ENCODE measurements at regions not wholly inside any gene's neighbourhood (a gene's known extent, or its start where the extent isn't known, plus 50 kb on each side); places are given as distances from the start of the nearest gene placed in this dataset.

GRCh38 chrX:68927178-68927577, 98.4 kb downstream of the EFNB1 start:
- no peak overlapping the region for H3K4me3 ChIP-seq (replicated peaks in 1 of 4; ENCODE audit: control extremely low read depth in 1 of 4, insufficient read depth in 1 of 4, low read depth in 3 of 4, low read length in 4 of 4)
- no peak for DNase-seq (ENCODE audit: low read depth in 2 of 2)
- no peak overlapping the region for H3K9ac ChIP-seq (ENCODE audit: insufficient read depth, low read length)
- no peaks in the 10 kb centered on the region for H3K9me3 ChIP-seq (ENCODE audit: control insufficient read depth, insufficient read depth, low read depth, low read length)
- H3K36me3 ChIP-seq (ENCODE audit: control insufficient read depth, insufficient read depth, low read length) = no peaks in the 10 kb centered on the region
- no peaks in the 10 kb centered on the region for H3K27me3 ChIP-seq (ENCODE audit: control insufficient read depth, insufficient read depth, low read length)
- H3K4me1 ChIP-seq (ENCODE audit: control insufficient read depth, extremely low read depth, insufficient read depth, low read length) = no peaks in the 10 kb centered on the region
- no peaks in the 10 kb centered on the region for H3K79me2 ChIP-seq (ENCODE audit: control insufficient read depth, insufficient read depth, low read length)
- no peaks in the 10 kb centered on the region for H4K20me1 ChIP-seq (ENCODE audit: control insufficient read depth, extremely low read depth, insufficient read depth, low read length)
- TF ChIP-seq, protein P1, sequence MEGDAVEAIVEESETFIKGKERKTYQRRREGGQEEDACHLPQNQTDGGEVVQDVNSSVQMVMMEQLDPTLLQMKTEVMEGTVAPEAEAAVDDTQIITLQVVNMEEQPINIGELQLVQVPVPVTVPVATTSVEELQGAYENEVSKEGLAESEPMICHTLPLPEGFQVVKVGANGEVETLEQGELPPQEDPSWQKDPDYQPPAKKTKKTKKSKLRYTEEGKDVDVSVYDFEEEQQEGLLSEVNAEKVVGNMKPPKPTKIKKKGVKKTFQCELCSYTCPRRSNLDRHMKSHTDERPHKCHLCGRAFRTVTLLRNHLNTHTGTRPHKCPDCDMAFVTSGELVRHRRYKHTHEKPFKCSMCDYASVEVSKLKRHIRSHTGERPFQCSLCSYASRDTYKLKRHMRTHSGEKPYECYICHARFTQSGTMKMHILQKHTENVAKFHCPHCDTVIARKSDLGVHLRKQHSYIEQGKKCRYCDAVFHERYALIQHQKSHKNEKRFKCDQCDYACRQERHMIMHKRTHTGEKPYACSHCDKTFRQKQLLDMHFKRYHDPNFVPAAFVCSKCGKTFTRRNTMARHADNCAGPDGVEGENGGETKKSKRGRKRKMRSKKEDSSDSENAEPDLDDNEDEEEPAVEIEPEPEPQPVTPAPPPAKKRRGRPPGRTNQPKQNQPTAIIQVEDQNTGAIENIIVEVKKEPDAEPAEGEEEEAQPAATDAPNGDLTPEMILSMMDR (conservative IDR thresholded peaks at IDR 0.05 in 1 of 2, IDR thresholded peaks at IDR 0.05 in 1 of 2; ENCODE audit: low read depth in 1 of 2, low read length in 2 of 2) = no peak
- TF ChIP-seq EZH2 (IDR thresholded peaks at IDR 0.05; ENCODE audit: low read length, missing control alignments) = no peak
- no peak overlapping the region for H3K4me2 ChIP-seq (ENCODE audit: extremely low read depth, insufficient read depth, low read length)
- H2AFZ ChIP-seq (ENCODE audit: low read length) = no peak overlapping the region
- H3K27ac ChIP-seq (ENCODE audit: insufficient read depth, low read length) = no peak overlapping the region

GRCh38 chrX:68923147-68923546, 94.3 kb downstream of the EFNB1 start:
- TF ChIP-seq EZH2 (IDR thresholded peaks at IDR 0.05; ENCODE audit: low read length, missing control alignments) = no peak
- TF ChIP-seq, protein P1 (conservative IDR thresholded peaks at IDR 0.05 in 1 of 2, IDR thresholded peaks at IDR 0.05 in 1 of 2; ENCODE audit: low read depth in 1 of 2, low read length in 2 of 2) = no peak
- DNase-seq (ENCODE audit: low read depth in 2 of 2) = no peak
- no peaks in the 10 kb centered on the region for H3K9me3 ChIP-seq (ENCODE audit: control insufficient read depth, insufficient read depth, low read depth, low read length)
- H3K79me2 ChIP-seq (ENCODE audit: control insufficient read depth, insufficient read depth, low read length) = no peaks in the 10 kb centered on the region
- no peak overlapping the region for H3K27ac ChIP-seq (ENCODE audit: insufficient read depth, low read length)
- H3K27me3 ChIP-seq (ENCODE audit: control insufficient read depth, insufficient read depth, low read length) = no peaks in the 10 kb centered on the region
- H3K4me3 ChIP-seq (replicated peaks in 1 of 4; ENCODE audit: control extremely low read depth in 1 of 4, insufficient read depth in 1 of 4, low read depth in 3 of 4, low read length in 4 of 4) = no peak overlapping the region
- H3K9ac ChIP-seq (ENCODE audit: insufficient read depth, low read length) = no peak overlapping the region
- H3K36me3 ChIP-seq (ENCODE audit: control insufficient read depth, insufficient read depth, low read length) = no peaks in the 10 kb centered on the region
- no peaks in the 10 kb centered on the region for H3K4me1 ChIP-seq (ENCODE audit: control insufficient read depth, extremely low read depth, insufficient read depth, low read length)
- H4K20me1 ChIP-seq (ENCODE audit: control insufficient read depth, extremely low read depth, insufficient read depth, low read length) = no peaks in the 10 kb centered on the region
- no peak overlapping the region for H3K4me2 ChIP-seq (ENCODE audit: extremely low read depth, insufficient read depth, low read length)
- no peak overlapping the region for H2AFZ ChIP-seq (ENCODE audit: low read length)

- H4K20me1 ChIP-seq (ENCODE audit: control insufficient read depth, extremely low read depth, insufficient read depth, low read length) = no peaks in the 10 kb centered on the region
- H3K27ac ChIP-seq (ENCODE audit: insufficient read depth, low read length) = no peak overlapping the region
- no peak for DNase-seq (ENCODE audit: low read depth in 2 of 2)
- H3K4me2 ChIP-seq (ENCODE audit: extremely low read depth, insufficient read depth, low read length) = no peak overlapping the region
- H3K4me3 ChIP-seq (replicated peaks in 1 of 4; ENCODE audit: control extremely low read depth in 1 of 4, insufficient read depth in 1 of 4, low read depth in 3 of 4, low read length in 4 of 4) = no peak overlapping the region
- no peaks in the 10 kb centered on the region for H3K9me3 ChIP-seq (ENCODE audit: control insufficient read depth, insufficient read depth, low read depth, low read length)
- H2AFZ ChIP-seq (ENCODE audit: low read length) = no peak overlapping the region
- H3K27me3 ChIP-seq (ENCODE audit: control insufficient read depth, insufficient read depth, low read length) = no peaks in the 10 kb centered on the region
- TF ChIP-seq, protein P1 (conservative IDR thresholded peaks at IDR 0.05 in 1 of 2, IDR thresholded peaks at IDR 0.05 in 1 of 2; ENCODE audit: low read depth in 1 of 2, low read length in 2 of 2) = no peak
- no peak for TF ChIP-seq EZH2 (IDR thresholded peaks at IDR 0.05; ENCODE audit: low read length, missing control alignments)
- no peaks in the 10 kb centered on the region for H3K36me3 ChIP-seq (ENCODE audit: control insufficient read depth, insufficient read depth, low read length)
- H3K79me2 ChIP-seq (ENCODE audit: control insufficient read depth, insufficient read depth, low read length) = no peaks in the 10 kb centered on the region
- H3K9ac ChIP-seq (ENCODE audit: insufficient read depth, low read length) = no peak overlapping the region
- H3K4me1 ChIP-seq (ENCODE audit: control insufficient read depth, extremely low read depth, insufficient read depth, low read length) = no peaks in the 10 kb centered on the region
Observed at GRCh38 chrX:68922013-68922412, 93.2 kb downstream of the EFNB1 start.
